GM21423 (cell line): ENCODE measurements at regions not wholly inside any gene's neighbourhood (a gene's known extent, or its start where the extent isn't known, plus 50 kb on each side); places are given as distances from the start of the nearest gene placed in this dataset.

Experiments used
- ATAC-seq: cut with Tn5 transposase; IDR thresholded peaks from one replicate; pipeline ENCODE4 v1.9.1; 2021; ENCODE audit warnings: mild to moderate bottlenecking, moderate library complexity; ENCODE audit not compliant: unreplicated experiment

GRCh38 chr12:125720961-125721360 lies 655.7 kb downstream of the AACS start:
- ATAC-seq: no peak

GRCh38 chr12:125734137-125734536 lies 668.9 kb downstream of the AACS start:
- ATAC-seq: no peak

GRCh38 chr12:125738211-125738610 lies 673.0 kb downstream of the AACS start:
- no peak for ATAC-seq

GRCh38 chr12:125742413-125742812 lies 677.2 kb downstream of the AACS start:
- no peak for ATAC-seq

- no peak for ATAC-seq
Measured at GRCh38 chr12:125744201-125744600, 679.0 kb downstream of the AACS start.

- no peak for ATAC-seq
Measured at GRCh38 chr12:125755512-125755911, 690.3 kb downstream of the AACS start.

GRCh38 chr12:125766091-125766490 lies 700.9 kb downstream of the AACS start:
- no peak for ATAC-seq

GRCh38 chr12:125772403-125772802 lies 707.2 kb downstream of the AACS start:
- no peak for ATAC-seq

GRCh38 chr12:125773033-125773640 lies 707.9 kb downstream of the AACS start:
- no peak for ATAC-seq

GRCh38 chr12:125775507-125775906 lies 710.3 kb downstream of the AACS start:
- no peak for ATAC-seq

- no peak for ATAC-seq
Measured at GRCh38 chr12:125776212-125776611, 711.0 kb downstream of the AACS start.

- ATAC-seq: no peak
Measured at GRCh38 chr12:125786143-125786542, 720.9 kb downstream of the AACS start.

GRCh38 chr12:125794401-125794800 lies 729.2 kb downstream of the AACS start:
- no peak for ATAC-seq

GRCh38 chr12:125797421-125798175 lies 732.4 kb downstream of the AACS start:
- ATAC-seq: no peak

- ATAC-seq: no peak
Measured at GRCh38 chr12:125804660-125805059, 739.4 kb downstream of the AACS start.

- no peak for ATAC-seq
Measured at GRCh38 chr12:125824276-125824675, 759.0 kb downstream of the AACS start.

- ATAC-seq: no peak
Measured at GRCh38 chr12:125835852-125836251, 770.6 kb downstream of the AACS start.

GRCh38 chr12:125836647-125837046 lies 771.4 kb downstream of the AACS start:
- ATAC-seq: no peak

- ATAC-seq: no peak
Measured at GRCh38 chr12:125841332-125841731, 776.1 kb downstream of the AACS start.

- no peak for ATAC-seq
Measured at GRCh38 chr12:125852116-125852515, 786.9 kb downstream of the AACS start.

- no peak for ATAC-seq
Measured at GRCh38 chr12:125852679-125853078, 787.4 kb downstream of the AACS start.

- no peak for ATAC-seq
Measured at GRCh38 chr12:125853670-125854069, 788.4 kb downstream of the AACS start.

GRCh38 chr12:125856366-125856765 lies 791.1 kb downstream of the AACS start:
- no peak for ATAC-seq
